Epithelial cell of proximal tubule (primary cell): ENCODE measurements at regions not wholly inside any gene's neighbourhood (a gene's known extent, or its start where the extent isn't known, plus 50 kb on each side); places are given as distances from the start of the nearest gene placed in this dataset.

Experiments
- DNase-seq: peaks from one replicate; pipeline ENCODE4 v3.0.0-alpha.2; 2011; ENCODE audit warnings: low read depth
- H3K4me3 ChIP-seq: 2 replicates; pipeline ENCODE4 v1.5.1; 2011; ENCODE audit warnings: low read depth, mild to moderate bottlenecking, low read length
- TF ChIP-seq, protein P1 (sequence below): conservative IDR thresholded peaks from 2 replicates; pipeline ENCODE4 v1.5.1; 2012; ENCODE audit warnings: low read depth, mild to moderate bottlenecking, low read length

DNA sequence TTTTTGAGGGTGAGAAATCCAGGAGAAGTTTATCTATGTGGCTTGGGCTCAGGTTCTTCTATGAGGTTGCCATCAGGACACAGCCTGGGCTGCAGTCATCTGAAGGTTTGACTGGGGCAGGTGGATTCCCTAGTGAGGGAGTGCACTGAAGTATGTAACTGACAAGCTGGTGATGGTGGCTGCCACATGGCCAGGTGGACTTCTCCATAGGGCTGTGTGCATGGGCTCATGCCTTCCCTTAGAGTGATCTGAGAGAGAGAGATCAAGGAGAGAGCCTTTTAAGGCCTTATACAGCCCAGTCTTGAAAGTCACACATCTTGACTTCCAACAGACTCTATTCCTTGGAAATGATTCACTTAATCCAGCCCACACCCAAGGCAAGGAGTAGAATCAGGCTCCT lies 266.6 kb upstream of the PITRM1 start:
- no peak for DNase-seq
- TF ChIP-seq, protein P1, sequence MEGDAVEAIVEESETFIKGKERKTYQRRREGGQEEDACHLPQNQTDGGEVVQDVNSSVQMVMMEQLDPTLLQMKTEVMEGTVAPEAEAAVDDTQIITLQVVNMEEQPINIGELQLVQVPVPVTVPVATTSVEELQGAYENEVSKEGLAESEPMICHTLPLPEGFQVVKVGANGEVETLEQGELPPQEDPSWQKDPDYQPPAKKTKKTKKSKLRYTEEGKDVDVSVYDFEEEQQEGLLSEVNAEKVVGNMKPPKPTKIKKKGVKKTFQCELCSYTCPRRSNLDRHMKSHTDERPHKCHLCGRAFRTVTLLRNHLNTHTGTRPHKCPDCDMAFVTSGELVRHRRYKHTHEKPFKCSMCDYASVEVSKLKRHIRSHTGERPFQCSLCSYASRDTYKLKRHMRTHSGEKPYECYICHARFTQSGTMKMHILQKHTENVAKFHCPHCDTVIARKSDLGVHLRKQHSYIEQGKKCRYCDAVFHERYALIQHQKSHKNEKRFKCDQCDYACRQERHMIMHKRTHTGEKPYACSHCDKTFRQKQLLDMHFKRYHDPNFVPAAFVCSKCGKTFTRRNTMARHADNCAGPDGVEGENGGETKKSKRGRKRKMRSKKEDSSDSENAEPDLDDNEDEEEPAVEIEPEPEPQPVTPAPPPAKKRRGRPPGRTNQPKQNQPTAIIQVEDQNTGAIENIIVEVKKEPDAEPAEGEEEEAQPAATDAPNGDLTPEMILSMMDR, result no peak
- H3K4me3 ChIP-seq, result no peak overlapping the region

DNA sequence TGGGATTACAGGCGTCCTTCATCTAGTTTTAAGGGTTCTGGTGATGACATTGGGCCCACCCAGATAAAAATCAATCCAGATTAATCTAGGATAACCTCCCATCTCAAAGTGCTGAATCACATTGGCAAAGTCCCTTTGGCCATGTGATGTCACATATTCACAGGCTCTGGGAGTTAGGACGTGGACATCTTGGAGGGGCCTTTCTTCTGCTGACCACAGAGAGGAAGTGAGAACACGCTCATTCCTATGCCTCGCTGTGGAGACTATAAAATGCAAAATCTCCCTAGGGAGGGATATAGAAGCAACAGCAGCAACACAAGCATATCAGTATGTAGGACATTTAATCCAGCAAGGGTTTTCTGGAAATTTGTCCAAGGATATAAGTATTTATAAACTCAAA lies 266.0 kb upstream of the PITRM1 start:
- DNase-seq, result no peak
- TF ChIP-seq, protein P1, result no peak
- no peak overlapping the region for H3K4me3 ChIP-seq

DNA sequence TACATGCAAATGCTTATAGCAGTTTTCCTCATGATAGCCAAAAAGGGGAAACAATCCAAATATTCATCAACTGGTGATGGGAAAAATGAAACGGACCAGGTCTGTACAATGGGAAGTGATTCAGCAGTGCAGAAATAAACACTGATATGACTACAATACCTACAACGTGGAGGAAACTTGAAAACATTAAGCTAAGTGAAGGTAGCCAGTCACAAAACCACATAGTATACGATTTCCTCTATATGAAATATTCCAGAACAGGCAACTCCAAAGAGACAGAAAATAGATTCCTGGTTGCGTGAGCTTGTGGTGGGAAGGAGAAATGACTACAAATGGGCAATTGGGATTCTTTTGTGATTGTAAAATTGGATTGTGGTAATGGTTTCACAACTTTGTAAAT lies 263.1 kb upstream of the PITRM1 start:
- DNase-seq, result no peak
- H3K4me3 ChIP-seq, result no peak overlapping the region
- TF ChIP-seq, protein P1, result no peak

DNA sequence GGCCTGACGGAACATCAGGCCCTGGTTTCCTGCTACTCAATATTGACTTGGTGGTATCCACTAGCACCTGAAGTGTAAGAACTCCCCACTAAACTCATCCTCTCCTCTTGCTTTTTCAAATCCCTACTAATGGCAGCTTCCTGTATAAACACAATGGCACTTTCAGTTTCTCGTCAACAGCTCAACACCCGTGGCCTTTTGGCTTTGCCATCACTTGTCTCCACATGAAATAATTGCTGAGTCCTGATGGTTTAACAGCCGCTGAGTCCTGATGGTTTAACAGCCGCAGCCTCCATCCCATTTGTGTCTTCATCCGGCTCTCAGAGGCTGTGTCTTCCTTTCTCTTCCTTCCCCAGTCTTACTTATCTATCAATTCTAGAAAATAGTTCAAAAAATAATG lies 261.4 kb upstream of the PITRM1 start:
- TF ChIP-seq, protein P1, result no peak
- DNase-seq, result no peak
- no peak overlapping the region for H3K4me3 ChIP-seq

DNA sequence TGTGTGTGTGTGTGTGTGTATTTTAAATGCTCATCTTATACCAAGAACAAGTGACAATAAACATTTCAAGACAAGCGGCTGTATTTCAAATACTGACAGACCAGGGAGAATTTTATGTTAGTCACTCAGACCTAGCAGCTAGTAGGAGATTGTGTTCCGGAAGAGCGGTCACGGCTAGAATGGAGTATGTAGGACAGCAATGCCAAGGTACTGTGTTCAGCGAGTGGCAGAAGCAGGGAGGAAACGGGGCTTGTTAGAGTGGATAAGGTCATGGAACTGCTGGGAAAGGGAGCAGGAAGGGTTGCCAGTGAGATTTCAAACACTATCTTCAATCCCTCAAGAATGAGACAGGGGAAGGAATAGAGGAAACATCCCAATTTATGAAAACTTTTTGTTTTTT lies 260.5 kb upstream of the PITRM1 start:
- no peak overlapping the region for H3K4me3 ChIP-seq
- TF ChIP-seq, protein P1, result no peak
- peak; percentile 70 for DNase-seq

DNA sequence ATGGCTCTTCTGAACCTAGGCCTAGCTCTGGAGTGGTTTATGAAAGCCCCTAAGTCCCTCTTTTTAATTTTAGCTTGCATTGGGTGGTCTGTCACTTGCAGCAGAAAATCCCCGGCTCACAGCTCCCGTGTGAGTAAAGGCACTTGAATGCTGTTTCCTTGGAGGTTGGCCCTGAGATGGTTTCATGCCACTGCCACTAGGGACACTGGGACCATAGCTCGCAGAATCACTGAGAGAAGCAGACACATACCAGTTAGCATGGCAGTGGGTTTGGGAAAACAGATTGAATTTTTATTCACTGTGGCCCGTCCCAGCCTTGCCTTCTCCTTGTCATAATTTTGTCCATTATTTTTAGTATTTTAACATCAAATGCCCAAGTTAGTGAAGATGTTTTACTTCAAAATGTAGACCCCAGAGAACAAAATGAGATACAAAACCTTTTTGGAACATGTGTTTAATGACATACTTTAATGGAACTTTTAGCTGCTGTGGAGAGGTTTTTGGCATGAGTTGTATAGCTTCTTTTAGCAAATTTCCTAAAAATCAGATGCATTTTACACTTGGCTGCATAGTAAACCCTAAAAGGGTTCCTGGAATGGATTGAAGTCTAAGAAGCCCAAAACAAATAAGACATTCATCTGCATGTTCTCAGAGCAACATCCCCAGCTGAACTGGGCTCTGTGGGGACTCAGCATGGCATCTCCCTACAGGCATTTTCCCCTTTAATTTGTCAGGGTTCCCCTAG lies 259.7 kb upstream of the PITRM1 start:
- DNase-seq, result no peak
- TF ChIP-seq, protein P1, result peak; percentile 12
- H3K4me3 ChIP-seq, result no peak overlapping the region

DNA sequence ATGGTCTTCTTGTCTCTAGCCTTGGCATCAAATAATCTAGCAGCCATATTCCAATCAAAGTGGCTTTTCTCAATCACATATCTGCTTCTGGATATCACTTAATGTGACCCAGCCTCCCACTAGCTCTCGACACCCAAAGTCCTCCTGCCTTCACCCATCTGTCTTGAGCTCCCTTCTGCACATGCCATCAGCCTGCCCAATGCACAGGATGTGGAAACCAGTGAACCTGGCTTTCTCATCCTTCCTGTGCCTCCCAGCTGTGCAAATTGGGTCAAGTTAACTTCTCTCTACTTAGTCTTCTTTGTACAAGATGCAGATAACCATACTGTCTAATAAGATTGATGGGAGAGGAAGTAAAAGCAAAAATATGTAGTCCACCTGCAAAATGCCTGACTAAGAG lies 257.9 kb upstream of the PITRM1 start:
- TF ChIP-seq, protein P1, result no peak
- no peak for DNase-seq
- no peak overlapping the region for H3K4me3 ChIP-seq
